Astrocyte of the cerebellum (primary cell): ENCODE measurements at regions not wholly inside any gene's neighbourhood (a gene's known extent, or its start where the extent isn't known, plus 50 kb on each side); places are given as distances from the start of the nearest gene placed in this dataset.

Source experiments
- DNase-seq: peaks from one replicate; pipeline ENCODE4 v3.0.0-alpha.2; 2011; ENCODE audit warnings: low read depth
- H3K4me3 ChIP-seq: 2 replicates; pipeline ENCODE4 v1.5.1; 2011; ENCODE audit warnings: mild to moderate bottlenecking, low read depth, low read length, moderate library complexity
- CTCF ChIP-seq: IDR thresholded peaks from 2 replicates; pipeline ENCODE4 v1.5.1; 2012; ENCODE audit warnings: low read length, low read depth, moderate library complexity, mild to moderate bottlenecking; ENCODE audit errors: missing control alignments
- in situ Hi-C: cut with HindIII; loops from 2 replicates; pipeline ENCODE4 v1.10.0; 2017; ENCODE audit warnings: low sequenced_read_pairs

GRCh38 chr6:81857812-81858211, 105.3 kb upstream of the TENT5A start:
- no peak overlapping the region for H3K4me3 ChIP-seq
- in situ Hi-C loops = no loop called here
- no peak for TF ChIP-seq CTCF
- DNase-seq = no peak

- H3K4me3 ChIP-seq = no peak overlapping the region
- in situ Hi-C loops = no loop called here
- TF ChIP-seq CTCF = no peak
- no peak for DNase-seq
Observed at GRCh38 chr6:81856872-81857271, 104.4 kb upstream of the TENT5A start.

- no peak for DNase-seq
- no peak overlapping the region for H3K4me3 ChIP-seq
- TF ChIP-seq CTCF = no peak
- in situ Hi-C loops = no loop called here
Observed at GRCh38 chr6:81854474-81854873, 102.0 kb upstream of the TENT5A start.

GRCh38 chr6:81853975-81854374, 101.5 kb upstream of the TENT5A start:
- TF ChIP-seq CTCF = no peak
- no peak overlapping the region for H3K4me3 ChIP-seq
- in situ Hi-C loops = no loop called here
- DNase-seq = no peak

- no peak for TF ChIP-seq CTCF
- in situ Hi-C loops = no loop called here
Observed at GRCh38 chr6:81849248-81849647, 96.8 kb upstream of the TENT5A start.

GRCh38 chr6:81847866-81848265, 95.4 kb upstream of the TENT5A start:
- in situ Hi-C loops = no loop called here
- TF ChIP-seq CTCF = no peak
- H3K4me3 ChIP-seq = no peak overlapping the region

More at GRCh38 chr6:81849248-81849647, 96.8 kb upstream of the TENT5A start:
- no peak overlapping the region for H3K4me3 ChIP-seq
- no peak for DNase-seq

GRCh38 chr6:81844686-81845085, 92.2 kb upstream of the TENT5A start:
- no peak for TF ChIP-seq CTCF
- in situ Hi-C loops = no loop called here
- no peak for DNase-seq
- H3K4me3 ChIP-seq = no peak overlapping the region

More at GRCh38 chr6:81847866-81848265, 95.4 kb upstream of the TENT5A start:
- DNase-seq = no peak
